HEK293 (cell line): ENCODE measurements at regions not wholly inside any gene's neighbourhood (a gene's known extent, or its start where the extent isn't known, plus 50 kb on each side); places are given as distances from the start of the nearest gene placed in this dataset.

Experiments used
- CTCF ChIA-PET: fragments of 350-600 bp; formaldehyde crosslinking; extraction: SDS; loops from one replicate; lab custom pipeline; 2021; ENCODE audit warnings: antibody characterized with exemption; lab: Yijun Ruan, JAX
- POLR2A ChIA-PET: fragments of 300-600 bp; formaldehyde crosslinking; extraction: SDS; loops from one replicate; lab custom pipeline; 2020; ENCODE audit warnings: antibody characterized with exemption, inconsistent platforms; lab: Yijun Ruan, JAX
- H3K27ac ChIP-seq: fragments of 200-500 bp; sonication (Bioruptor generic); 2 replicates; pipeline ENCODE4 v1.5.1; 2014; ENCODE audit warnings: low read depth, low read length, control low read depth, inconsistent platforms; ENCODE audit errors: extremely low read depth
- H3K36me3 ChIP-seq, 2 experiments: fragments of 200-500 bp in 1 of 2; sonication (Bioruptor generic) in 1 of 2; 1 replicate in 1 of 2; 2 replicates in 1 of 2; pipeline ENCODE4 v1.5.1; 2014 to 2017; ENCODE audit warnings: inconsistent platforms in 2 of 2, low read length in 2 of 2; ENCODE audit not compliant: control insufficient read depth in 2 of 2, insufficient read depth in 1 of 2
- H3K4me1 ChIP-seq: fragments of 200-500 bp; sonication (Bioruptor generic); 2 replicates; pipeline ENCODE4 v1.5.1; 2014; ENCODE audit warnings: mild to moderate bottlenecking, low read length, inconsistent platforms; ENCODE audit not compliant: control insufficient read depth, insufficient read depth
- H3K4me3 ChIP-seq: 2 replicates; pipeline ENCODE4 v1.5.1; 2011; ENCODE audit warnings: low read depth, mild to moderate bottlenecking, control low read depth, low read length, moderate library complexity
- H3K9me3 ChIP-seq: fragments of 200-500 bp; sonication (Bioruptor generic); 2 replicates; pipeline ENCODE4 v1.5.1; 2014; ENCODE audit warnings: low read depth, low read length, inconsistent platforms; ENCODE audit not compliant: control insufficient read depth, insufficient read depth
- EGR2 ChIP-seq: fragments of 450-650 bp; formaldehyde crosslinking; IDR thresholded peaks from 2 replicates; pipeline ENCODE4 v1.5.1; 2016; ENCODE audit warnings: low read depth, missing biosample characterization, missing genetic modification characterization
- GLIS1 ChIP-seq: fragments of 450-650 bp; formaldehyde crosslinking; IDR thresholded peaks from 2 replicates; pipeline ENCODE4 v1.5.1; 2016; ENCODE audit warnings: missing biosample characterization, missing genetic modification characterization
- HOXA7 ChIP-seq: sonication (generic); formaldehyde crosslinking; IDR thresholded peaks from 2 replicates; pipeline ENCODE4 v1.8.1; 2022; ENCODE audit warnings: missing genetic modification reagents, borderline replicate concordance
- SETDB1 ChIP-seq: IDR thresholded peaks from one replicate; pipeline ENCODE4 v1.6.1; 2017; ENCODE audit warnings: mild to moderate bottlenecking, low read length, moderate library complexity, mixed read lengths; ENCODE audit not compliant: insufficient read length
- TCF7L2 ChIP-seq: IDR thresholded peaks from 2 replicates; pipeline ENCODE4 v1.6.1; 2011; ENCODE audit warnings: low read depth, mild to moderate bottlenecking, inconsistent platforms, low read length, moderate library complexity, borderline replicate concordance
- ZBTB7A ChIP-seq: fragments of 450-650 bp; formaldehyde crosslinking; IDR thresholded peaks from 2 replicates; pipeline ENCODE4 v1.5.1; 2016; ENCODE audit warnings: low read depth, missing biosample characterization, missing genetic modification characterization
- ZNF146 ChIP-seq: fragments of 450-650 bp; formaldehyde crosslinking; IDR thresholded peaks from 2 replicates; pipeline ENCODE4 v1.5.1; 2016; ENCODE audit warnings: missing biosample characterization, missing genetic modification characterization
- ZNF155 ChIP-seq: fragments of 450-650 bp; formaldehyde crosslinking; IDR thresholded peaks from 2 replicates; pipeline ENCODE4 v1.5.1; 2016; ENCODE audit warnings: missing biosample characterization, missing genetic modification characterization
- ZNF174 ChIP-seq: fragments of 450-650 bp; formaldehyde crosslinking; IDR thresholded peaks from 2 replicates; pipeline ENCODE4 v1.5.0; 2017; ENCODE audit warnings: missing biosample characterization, mild to moderate bottlenecking, missing genetic modification characterization
- ZNF19 ChIP-seq: fragments of 450-650 bp; formaldehyde crosslinking; IDR thresholded peaks from 2 replicates; pipeline ENCODE4; 2016; ENCODE audit warnings: missing biosample characterization, missing genetic modification characterization, low read depth
- ZNF23 ChIP-seq: fragments of 450-650 bp; formaldehyde crosslinking; IDR thresholded peaks from 2 replicates; pipeline ENCODE4 v1.5.1; 2016; ENCODE audit warnings: missing biosample characterization, missing genetic modification characterization, borderline replicate concordance
- ZNF24 ChIP-seq: fragments of 450-650 bp; formaldehyde crosslinking; IDR thresholded peaks from 2 replicates; pipeline ENCODE4 v1.5.1; 2016; ENCODE audit warnings: missing biosample characterization, missing genetic modification characterization
- ZNF274 ChIP-seq, 2 experiments: fragments of 200-500 bp in 1 of 2; fragments of 450-650 bp in 1 of 2; sonication (Bioruptor generic) in 1 of 2; formaldehyde crosslinking in 1 of 2; IDR thresholded peaks; 2 replicates each; pipeline versions ENCODE4 v1.5.1 to v1.6.1; 2014 to 2016; ENCODE audit warnings: borderline replicate concordance in 1 of 2, inconsistent platforms in 1 of 2, low read length in 1 of 2, missing biosample characterization in 1 of 2, missing genetic modification characterization in 1 of 2
- ZNF350 ChIP-seq: fragments of 450-650 bp; formaldehyde crosslinking; IDR thresholded peaks from 2 replicates; pipeline ENCODE4 v1.5.0; 2017; ENCODE audit warnings: missing biosample characterization, mild to moderate bottlenecking, missing genetic modification characterization
- ZNF548 ChIP-seq: fragments of 450-650 bp; formaldehyde crosslinking; IDR thresholded peaks from 2 replicates; pipeline ENCODE4 v1.5.1; 2016; ENCODE audit warnings: missing biosample characterization, missing genetic modification characterization
- ZNF560 ChIP-seq: fragments of 450-650 bp; formaldehyde crosslinking; IDR thresholded peaks from 2 replicates; pipeline ENCODE4 v1.5.1; 2017; ENCODE audit warnings: missing biosample characterization, missing genetic modification characterization, borderline replicate concordance
- ZNF571 ChIP-seq: fragments of 450-650 bp; formaldehyde crosslinking; IDR thresholded peaks from 2 replicates; pipeline ENCODE4 v1.5.0; 2017; ENCODE audit warnings: missing biosample characterization, missing genetic modification characterization
- ZNF626 ChIP-seq: fragments of 450-650 bp; sonication (Bioruptor Pico); formaldehyde crosslinking; IDR thresholded peaks from 2 replicates; pipeline ENCODE4 v1.5.1; 2018; ENCODE audit warnings: missing biosample characterization, missing genetic modification characterization, inconsistent platforms
- ZNF658 ChIP-seq: fragments of 450-650 bp; formaldehyde crosslinking; IDR thresholded peaks from 2 replicates; pipeline ENCODE4; 2016; ENCODE audit warnings: missing biosample characterization, missing genetic modification characterization
- ZNF670 ChIP-seq: fragments of 450-650 bp; formaldehyde crosslinking; IDR thresholded peaks from 2 replicates; pipeline ENCODE4 v1.5.1; 2016; ENCODE audit warnings: missing biosample characterization, missing genetic modification characterization, low read depth
- ZNF776 ChIP-seq: fragments of 450-650 bp; formaldehyde crosslinking; IDR thresholded peaks from 2 replicates; pipeline ENCODE4 v1.5.0; 2017; ENCODE audit warnings: missing biosample characterization, missing genetic modification characterization, borderline replicate concordance
- TF ChIP-seq, protein P1 (sequence below): fragments of 450-650 bp; formaldehyde crosslinking; IDR thresholded peaks from 2 replicates; pipeline ENCODE4 v1.5.1; 2016; ENCODE audit warnings: missing biosample characterization, missing genetic modification characterization, borderline replicate concordance
- TF ChIP-seq, protein P2 (sequence below): fragments of 450-650 bp; formaldehyde crosslinking; conservative IDR thresholded peaks from 2 replicates; pipeline ENCODE4 v1.5.1; 2016; ENCODE audit warnings: low read depth, missing biosample characterization, missing genetic modification characterization
- TF ChIP-seq, protein P3 (sequence below): fragments of 450-650 bp; formaldehyde crosslinking; IDR thresholded peaks from 2 replicates; pipeline ENCODE4 v1.5.1; 2016; ENCODE audit warnings: missing biosample characterization, missing genetic modification characterization
- TF ChIP-seq, protein P4 (sequence below): fragments of 450-650 bp; formaldehyde crosslinking; IDR thresholded peaks from 2 replicates; pipeline ENCODE4 v1.5.1; 2016; ENCODE audit warnings: missing biosample characterization, missing genetic modification characterization

DNA sequence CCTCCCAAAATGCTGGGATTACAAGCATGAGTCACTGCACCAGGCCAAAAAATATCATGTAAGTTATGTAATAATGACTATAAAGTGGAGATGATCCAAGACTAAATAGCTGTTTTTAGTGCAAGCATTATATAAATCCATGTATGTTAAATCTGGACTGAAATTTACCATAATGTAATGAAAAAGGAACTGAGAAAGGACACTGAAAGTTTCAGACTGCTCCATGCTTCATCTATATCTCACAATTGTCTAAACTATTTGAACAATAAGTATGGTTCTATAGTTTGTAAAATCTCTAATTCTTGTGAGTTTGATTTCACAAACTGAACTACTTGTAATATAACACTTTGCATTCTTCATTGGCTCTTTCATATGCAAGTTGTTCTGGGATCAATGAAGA is 2299.5 kb downstream of the PCDH9 start (continued):
- no peak for TF ChIP-seq ZNF19

DNA sequence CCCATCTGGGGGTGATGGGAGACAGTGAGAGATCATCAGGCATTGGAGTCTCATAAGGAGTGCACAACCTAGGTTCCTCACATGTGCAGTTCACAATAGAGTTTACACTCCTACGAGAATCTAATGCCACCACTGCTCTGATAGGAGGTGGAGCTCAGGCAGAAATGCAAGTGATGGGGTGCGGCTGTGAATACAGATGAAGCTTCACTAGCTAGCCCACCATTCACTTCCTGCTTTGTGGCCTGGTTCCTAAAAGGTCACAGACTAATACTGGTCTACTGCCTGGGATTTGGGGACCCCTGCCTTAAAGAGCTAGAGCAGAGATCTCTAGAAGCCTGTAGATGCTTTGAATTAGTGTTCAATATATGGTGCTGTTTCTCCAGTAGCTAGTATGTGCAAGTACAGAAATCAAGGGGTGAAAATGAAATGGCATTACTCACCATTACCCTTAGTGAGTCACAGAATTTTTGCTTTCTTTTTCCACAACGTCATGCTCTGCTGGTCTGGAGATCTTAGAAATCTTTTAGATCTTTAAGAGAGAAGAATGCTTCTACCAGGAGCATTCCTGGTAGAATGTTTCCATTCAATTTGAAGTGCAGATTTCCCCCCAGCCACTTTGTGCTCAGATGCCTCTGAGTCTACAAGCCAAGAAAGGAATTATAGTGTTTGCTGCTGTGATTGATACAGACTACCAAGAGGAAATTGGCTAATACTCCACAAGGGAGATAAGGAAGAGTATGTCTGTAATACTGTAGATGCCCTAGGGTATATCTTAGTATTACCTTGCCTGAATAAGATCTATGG is 2301.2 kb downstream of the PCDH9 start:
- ChIA-PET CTCF (no interaction called here), POLR2A (no interaction called here)
- no peaks in the 10 kb centered on the region for H3K4me1 ChIP-seq
- no peak overlapping the region for H3K27ac ChIP-seq
- no peak for TF ChIP-seq ZBTB7A (tag by site-specific recombination)
- TF ChIP-seq ZNF548 (tag by site-specific recombination), result no peak
- TF ChIP-seq HOXA7 (CRISPR knock-in tag), result no peak
- TF ChIP-seq, protein P1, sequence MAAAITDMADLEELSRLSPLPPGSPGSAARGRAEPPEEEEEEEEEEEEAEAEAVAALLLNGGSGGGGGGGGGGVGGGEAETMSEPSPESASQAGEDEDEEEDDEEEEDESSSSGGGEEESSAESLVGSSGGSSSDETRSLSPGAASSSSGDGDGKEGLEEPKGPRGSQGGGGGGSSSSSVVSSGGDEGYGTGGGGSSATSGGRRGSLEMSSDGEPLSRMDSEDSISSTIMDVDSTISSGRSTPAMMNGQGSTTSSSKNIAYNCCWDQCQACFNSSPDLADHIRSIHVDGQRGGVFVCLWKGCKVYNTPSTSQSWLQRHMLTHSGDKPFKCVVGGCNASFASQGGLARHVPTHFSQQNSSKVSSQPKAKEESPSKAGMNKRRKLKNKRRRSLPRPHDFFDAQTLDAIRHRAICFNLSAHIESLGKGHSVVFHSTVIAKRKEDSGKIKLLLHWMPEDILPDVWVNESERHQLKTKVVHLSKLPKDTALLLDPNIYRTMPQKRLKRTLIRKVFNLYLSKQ (tag by site-specific recombination), result no peak
- TF ChIP-seq ZNF274 (IDR thresholded peaks at IDR 0.05; ENCODE audit: low read length), result no peak
- no peak for TF ChIP-seq ZNF274 (tag by site-specific recombination; IDR thresholded peaks at IDR 0.05; ENCODE audit: borderline replicate concordance)
- TF ChIP-seq ZNF174 (tag by site-specific recombination), result no peak
- no peak for TF ChIP-seq ZNF146
- TF ChIP-seq ZNF626 (tag by site-specific recombination), result no peak
- TF ChIP-seq ZNF658 (tag by site-specific recombination), result no peak
- no peak for TF ChIP-seq ZNF350 (tag by site-specific recombination)
- TF ChIP-seq, protein P2, sequence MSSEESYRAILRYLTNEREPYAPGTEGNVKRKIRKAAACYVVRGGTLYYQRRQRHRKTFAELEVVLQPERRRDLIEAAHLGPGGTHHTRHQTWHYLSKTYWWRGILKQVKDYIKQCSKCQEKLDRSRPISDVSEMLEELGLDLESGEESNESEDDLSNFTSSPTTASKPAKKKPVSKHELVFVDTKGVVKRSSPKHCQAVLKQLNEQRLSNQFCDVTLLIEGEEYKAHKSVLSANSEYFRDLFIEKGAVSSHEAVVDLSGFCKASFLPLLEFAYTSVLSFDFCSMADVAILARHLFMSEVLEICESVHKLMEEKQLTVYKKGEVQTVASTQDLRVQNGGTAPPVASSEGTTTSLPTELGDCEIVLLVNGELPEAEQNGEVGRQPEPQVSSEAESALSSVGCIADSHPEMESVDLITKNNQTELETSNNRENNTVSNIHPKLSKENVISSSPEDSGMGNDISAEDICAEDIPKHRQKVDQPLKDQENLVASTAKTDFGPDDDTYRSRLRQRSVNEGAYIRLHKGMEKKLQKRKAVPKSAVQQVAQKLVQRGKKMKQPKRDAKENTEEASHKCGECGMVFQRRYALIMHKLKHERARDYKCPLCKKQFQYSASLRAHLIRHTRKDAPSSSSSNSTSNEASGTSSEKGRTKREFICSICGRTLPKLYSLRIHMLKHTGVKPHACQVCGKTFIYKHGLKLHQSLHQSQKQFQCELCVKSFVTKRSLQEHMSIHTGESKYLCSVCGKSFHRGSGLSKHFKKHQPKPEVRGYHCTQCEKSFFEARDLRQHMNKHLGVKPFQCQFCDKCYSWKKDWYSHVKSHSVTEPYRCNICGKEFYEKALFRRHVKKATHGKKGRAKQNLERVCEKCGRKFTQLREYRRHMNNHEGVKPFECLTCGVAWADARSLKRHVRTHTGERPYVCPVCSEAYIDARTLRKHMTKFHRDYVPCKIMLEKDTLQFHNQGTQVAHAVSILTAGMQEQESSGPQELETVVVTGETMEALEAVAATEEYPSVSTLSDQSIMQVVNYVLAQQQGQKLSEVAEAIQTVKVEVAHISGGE, result no peak
- no peak for TF ChIP-seq EGR2 (tag by site-specific recombination)
- no peak for TF ChIP-seq ZNF24
- TF ChIP-seq, protein P3, sequence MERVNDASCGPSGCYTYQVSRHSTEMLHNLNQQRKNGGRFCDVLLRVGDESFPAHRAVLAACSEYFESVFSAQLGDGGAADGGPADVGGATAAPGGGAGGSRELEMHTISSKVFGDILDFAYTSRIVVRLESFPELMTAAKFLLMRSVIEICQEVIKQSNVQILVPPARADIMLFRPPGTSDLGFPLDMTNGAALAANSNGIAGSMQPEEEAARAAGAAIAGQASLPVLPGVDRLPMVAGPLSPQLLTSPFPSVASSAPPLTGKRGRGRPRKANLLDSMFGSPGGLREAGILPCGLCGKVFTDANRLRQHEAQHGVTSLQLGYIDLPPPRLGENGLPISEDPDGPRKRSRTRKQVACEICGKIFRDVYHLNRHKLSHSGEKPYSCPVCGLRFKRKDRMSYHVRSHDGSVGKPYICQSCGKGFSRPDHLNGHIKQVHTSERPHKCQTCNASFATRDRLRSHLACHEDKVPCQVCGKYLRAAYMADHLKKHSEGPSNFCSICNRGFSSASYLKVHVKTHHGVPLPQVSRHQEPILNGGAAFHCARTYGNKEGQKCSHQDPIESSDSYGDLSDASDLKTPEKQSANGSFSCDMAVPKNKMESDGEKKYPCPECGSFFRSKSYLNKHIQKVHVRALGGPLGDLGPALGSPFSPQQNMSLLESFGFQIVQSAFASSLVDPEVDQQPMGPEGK (tag by site-specific recombination), result no peak
- no peak for TF ChIP-seq SETDB1
- no peaks in the 10 kb centered on the region for H3K36me3 ChIP-seq
- H3K4me3 ChIP-seq, result no peak overlapping the region
- H3K9me3 ChIP-seq, result no peaks in the 10 kb centered on the region

DNA sequence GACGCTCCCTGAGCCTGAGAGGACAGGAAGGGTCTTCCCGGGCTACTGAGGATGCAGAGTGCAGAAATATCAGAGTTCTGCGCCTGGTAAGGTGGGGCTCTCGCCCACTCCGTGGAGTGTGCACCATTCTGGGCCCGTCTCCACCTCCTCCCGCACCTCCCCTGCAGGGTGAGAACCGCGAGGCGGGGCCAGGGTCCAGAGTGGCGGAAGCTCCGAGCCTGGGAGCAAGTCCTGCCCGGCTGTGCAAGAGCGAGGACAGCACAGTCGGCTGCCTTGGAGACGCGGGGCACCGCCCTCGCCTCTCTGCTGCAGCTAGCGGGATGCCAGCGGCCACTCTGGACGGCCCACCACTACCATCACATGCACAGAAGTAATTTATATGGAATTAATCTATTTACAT is 2304.4 kb downstream of the PCDH9 start:
- H3K27ac ChIP-seq, result no peak overlapping the region
- no peak overlapping the region for H3K4me3 ChIP-seq
- POLR2A ChIA-PET, result no interaction called here
- no peaks in the 10 kb centered on the region for H3K4me1 ChIP-seq
- CTCF ChIA-PET, result no interaction called here
- no peaks in the 10 kb centered on the region for H3K9me3 ChIP-seq
- no peaks in the 10 kb centered on the region for H3K36me3 ChIP-seq
- TF ChIP-seq ZNF560 (tag by site-specific recombination) (no peak), GLIS1 (tag by site-specific recombination) (no peak), ZNF670 (tag by site-specific recombination) (no peak), ZNF23 (no peak), ZNF776 (tag by site-specific recombination) (no peak), ZNF155 (tag by site-specific recombination) (no peak), TCF7L2 (no peak), ZNF571 (tag by site-specific recombination) (no peak)
- TF ChIP-seq, protein P4, sequence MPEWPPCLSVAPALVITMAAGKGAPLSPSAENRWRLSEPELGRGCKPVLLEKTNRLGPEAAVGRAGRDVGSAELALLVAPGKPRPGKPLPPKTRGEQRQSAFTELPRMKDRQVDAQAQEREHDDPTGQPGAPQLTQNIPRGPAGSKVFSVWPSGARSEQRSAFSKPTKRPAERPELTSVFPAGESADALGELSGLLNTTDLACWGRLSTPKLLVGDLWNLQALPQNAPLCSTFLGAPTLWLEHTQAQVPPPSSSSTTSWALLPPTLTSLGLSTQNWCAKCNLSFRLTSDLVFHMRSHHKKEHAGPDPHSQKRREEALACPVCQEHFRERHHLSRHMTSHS, result no peak
